GM21619 (cell line): ENCODE measurements at regions not wholly inside any gene's neighbourhood (a gene's known extent, or its start where the extent isn't known, plus 50 kb on each side); places are given as distances from the start of the nearest gene placed in this dataset.
"Not testable (repeated sequence)": the region's sequence is repeated elsewhere in the genome, so short reads cannot be mapped to it uniquely, and the experiment has no call there.

Experiments
- ATAC-seq: cut with Tn5 transposase; IDR thresholded peaks from one replicate; pipeline ENCODE4 v1.9.1; 2021; ENCODE audit not compliant: unreplicated experiment

DNA sequence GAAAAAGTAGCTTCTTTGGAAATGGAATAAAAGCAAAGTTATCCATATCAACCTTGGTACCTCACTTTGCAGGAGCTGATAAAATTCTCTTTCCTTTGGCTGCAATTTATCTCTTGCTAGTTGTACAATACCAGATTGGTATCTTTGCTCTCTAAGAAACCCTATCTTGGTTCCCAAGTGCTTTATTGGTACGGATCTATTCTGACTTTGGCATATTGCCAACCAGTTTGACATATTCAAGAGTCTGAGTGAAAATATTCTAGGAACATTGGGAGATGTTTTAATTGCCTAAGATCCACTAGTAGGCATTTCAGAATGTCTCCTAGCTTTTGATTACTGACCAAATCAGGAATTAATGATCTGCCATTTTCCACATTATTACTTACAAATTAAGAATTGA lies 167.2 kb upstream of the ATP2B1 start:
- ATAC-seq = no peak

DNA sequence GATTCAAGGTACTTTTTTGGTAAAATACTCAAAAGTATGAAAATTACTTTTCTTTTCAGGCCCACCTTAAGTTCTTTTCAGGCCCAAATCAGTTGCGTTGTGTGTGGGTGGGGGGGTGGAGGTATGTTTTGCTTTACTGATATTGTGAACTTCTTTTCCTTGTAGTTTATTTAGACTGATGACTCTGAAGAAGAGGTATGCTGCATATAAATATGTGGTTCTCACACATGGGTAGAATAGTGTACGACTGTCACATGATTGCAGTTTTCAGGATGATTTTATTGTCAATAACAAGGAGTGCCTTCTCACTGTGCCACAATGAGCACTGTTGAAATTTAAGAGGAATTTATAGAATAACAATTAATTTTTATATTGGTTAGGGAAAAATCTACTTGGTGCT lies 166.6 kb upstream of the ATP2B1 start:
- ATAC-seq = no peak

DNA sequence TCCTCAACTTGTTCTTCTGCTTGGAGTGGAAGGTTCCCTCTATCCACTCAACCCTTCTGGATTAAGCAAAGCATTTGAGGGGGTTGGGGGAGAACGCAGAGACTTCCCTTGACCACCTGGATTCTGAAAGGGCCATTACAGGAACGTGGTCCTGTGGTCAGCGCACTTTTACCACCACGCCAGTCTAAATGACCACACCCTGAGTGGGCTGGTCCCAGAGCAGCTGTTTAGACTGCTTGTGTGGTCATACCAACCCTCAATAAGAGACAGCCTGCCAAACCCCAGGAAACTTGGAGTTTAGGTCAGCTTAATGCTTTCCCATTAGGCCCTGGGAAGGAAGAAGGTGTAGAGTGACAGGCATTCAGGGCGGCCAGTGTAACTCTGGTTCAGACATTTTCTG lies 165.5 kb upstream of the ATP2B1 start:
- no peak for ATAC-seq

GRCh38 chr12:89873745-89874144 lies 165.1 kb upstream of the ATP2B1 start:
- ATAC-seq = no peak

- no peak for ATAC-seq
Measured at GRCh38 chr12:89872922-89873630, 164.4 kb upstream of the ATP2B1 start.

GRCh38 chr12:89870413-89871184 lies 162.0 kb upstream of the ATP2B1 start:
- ATAC-seq = no peak

GRCh38 chr12:89867611-89868010 lies 159.0 kb upstream of the ATP2B1 start:
- not testable (repeated sequence) for ATAC-seq

- ATAC-seq = no peak
Measured at GRCh38 chr12:89864411-89864810, 155.8 kb upstream of the ATP2B1 start.

- ATAC-seq = peak; percentile 24
Measured at GRCh38 chr12:89863968-89864367, 155.3 kb upstream of the ATP2B1 start.

GRCh38 chr12:89863493-89863938 lies 154.9 kb upstream of the ATP2B1 start:
- peak; percentile 59 for ATAC-seq

DNA sequence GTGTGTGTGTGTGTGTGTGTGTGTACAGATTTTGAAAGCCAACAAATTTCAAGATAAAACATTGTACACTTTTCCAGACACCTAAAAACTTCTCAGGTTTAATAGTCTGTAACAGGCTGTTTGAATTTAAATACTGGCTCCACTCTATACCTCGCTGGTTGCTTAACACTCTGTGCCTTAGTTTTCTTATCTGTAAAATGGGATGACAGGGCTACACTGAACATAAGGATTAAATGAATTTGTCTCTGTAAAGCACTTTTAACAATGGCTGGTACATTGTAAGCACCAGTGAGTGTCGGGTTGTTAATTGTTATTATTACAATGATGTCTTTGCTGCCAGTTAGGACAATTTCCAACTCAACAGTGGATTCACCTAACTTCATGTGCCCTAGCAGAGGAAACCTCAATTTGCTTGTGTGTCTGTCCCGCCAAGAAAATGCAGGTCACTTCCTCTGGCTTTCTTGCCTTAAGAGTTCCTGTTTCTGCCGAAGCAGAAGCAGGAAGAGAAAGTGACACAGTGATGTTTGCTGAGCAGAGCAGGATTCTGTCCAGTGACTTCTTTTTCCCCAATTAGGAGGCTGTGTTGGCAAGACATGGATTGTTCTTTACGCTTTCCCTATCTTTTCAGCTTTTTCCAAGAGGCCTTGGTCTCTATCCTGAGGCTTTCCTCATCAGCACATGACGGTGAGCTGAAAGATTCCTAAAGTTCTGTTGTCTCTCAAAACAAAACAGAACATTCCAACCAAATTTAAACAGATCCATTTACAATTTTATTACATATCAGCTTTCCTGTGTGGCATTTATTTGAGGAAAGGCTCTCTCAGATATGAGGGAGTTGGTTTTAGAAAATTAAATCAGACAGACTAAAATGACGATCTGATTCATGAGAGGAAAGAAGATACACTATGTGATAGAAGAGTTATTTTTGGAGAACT lies 154.1 kb upstream of the ATP2B1 start:
- peak; percentile 68 for ATAC-seq

- no peak for ATAC-seq
Measured at GRCh38 chr12:89861086-89861485, 152.4 kb upstream of the ATP2B1 start.

DNA sequence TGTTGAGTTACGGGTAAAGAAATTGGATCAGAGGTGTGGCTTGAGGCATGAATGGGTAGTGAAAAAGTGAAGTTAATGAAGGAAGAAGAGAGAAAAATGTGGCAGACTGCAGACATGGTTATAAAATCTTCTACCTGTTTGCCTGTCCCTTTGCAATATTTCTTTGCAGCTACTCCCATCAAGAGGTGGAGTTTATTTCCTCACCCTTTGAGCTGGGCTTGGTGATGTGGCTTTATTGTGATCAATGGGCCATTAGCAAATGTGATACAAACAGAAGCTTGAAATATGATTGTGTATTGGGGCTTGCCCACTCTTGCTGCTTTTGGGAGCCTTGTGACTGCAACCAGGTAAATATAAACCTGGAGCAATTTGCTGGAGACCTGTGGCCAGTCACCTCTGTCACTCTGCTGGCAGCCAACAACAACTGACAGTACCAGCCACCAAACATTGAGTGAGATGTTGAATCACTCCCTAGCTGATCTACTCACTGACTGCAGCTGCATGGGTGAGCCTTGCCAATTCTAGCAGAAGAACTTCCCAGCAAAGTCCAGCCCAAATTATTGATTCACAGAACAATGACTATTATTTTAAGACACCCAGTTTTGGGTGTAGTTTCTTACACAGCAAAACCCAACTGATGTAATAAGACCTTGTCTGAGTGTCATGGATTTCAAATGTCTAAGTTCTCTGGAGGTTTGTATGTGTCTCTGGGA lies 151.0 kb upstream of the ATP2B1 start:
- ATAC-seq = no peak

- ATAC-seq = no peak
Measured at GRCh38 chr12:89858718-89859117, 150.1 kb upstream of the ATP2B1 start.

DNA sequence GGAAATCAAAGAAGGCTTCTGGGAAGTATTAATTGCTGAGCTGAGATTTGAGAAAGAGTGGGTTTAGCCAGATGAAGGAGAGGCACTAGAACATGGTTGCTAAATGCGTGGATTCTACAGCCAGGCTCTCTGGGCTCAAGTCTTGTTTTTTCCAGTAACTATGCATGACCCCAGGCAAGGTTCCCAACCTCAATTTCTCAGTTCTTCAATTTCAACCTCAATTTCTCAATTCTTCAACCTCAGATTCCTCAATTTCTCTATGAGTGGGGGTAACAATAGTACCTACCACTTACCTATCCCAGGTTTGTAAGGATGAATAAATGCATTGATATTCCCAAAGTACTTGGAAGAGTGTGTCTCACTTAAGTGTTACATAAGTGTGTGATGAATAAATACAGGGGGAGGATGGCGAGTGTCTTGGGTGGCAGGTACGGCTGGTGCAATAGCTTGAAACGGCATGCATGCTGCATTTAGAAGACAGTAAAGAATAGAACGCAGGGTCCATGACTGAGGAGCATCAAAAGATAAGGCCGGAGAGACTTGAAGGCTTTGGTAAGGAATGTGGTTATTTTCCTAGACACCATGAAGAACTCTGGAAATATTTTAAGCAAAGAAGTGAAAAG lies 149.1 kb upstream of the ATP2B1 start:
- no peak for ATAC-seq

GRCh38 chr12:89856431-89856830 lies 147.8 kb upstream of the ATP2B1 start:
- ATAC-seq = peak; percentile 86

DNA sequence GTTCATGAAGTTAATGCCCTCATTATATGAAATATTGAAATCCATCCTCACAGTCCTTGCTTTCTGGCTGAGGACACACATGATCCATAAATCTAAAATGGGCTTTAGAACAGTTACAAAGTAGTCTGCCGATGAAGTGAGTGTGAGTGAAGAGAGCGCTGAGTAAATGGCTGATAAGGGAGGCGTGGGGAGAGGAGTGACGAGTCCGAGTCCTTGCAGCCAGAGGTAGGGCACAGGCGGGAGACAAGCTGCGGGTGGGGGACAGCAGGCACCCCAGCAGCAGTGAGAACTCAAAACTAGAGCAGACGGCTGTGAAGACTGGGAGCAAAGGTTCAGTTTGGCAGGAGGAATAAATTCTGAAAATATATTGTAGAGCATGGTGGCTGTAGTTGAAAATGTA lies 140.1 kb upstream of the ATP2B1 start:
- no peak for ATAC-seq

DNA sequence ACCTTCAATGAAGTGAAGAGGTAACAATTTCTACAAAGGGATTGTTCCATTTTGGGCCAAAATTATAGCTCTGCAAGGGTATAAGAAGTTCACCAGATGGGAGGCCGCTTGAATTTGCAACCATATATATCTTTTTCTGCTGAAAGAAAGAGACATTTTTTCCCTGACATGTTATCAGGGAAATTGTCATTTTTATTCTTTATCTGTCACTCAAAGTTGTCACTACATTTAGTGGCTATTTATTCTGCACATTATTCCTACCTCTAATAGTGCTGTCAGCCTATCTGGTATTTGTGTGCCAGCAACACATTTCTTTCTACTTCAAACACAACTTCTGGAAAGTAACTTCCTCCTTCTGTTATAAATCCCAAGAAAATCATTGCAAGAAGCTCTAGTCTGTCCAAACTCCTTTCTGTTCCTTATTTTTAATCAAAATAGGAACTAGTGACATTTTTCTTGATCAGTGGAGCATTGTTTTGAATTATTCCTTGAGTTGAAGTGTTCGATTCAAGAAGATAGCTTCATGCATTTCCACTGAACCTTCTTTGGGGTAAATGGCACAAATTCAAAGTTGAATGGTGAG lies 137.9 kb upstream of the ATP2B1 start:
- no peak for ATAC-seq

- ATAC-seq = no peak
Measured at GRCh38 chr12:89845767-89846166, 137.1 kb upstream of the ATP2B1 start.

GRCh38 chr12:89845366-89845765 lies 136.7 kb upstream of the ATP2B1 start:
- no peak for ATAC-seq
